ENCODE measurements at regions not wholly inside any gene's neighbourhood (a gene's known extent, or its start where the extent isn't known, plus 50 kb on each side); places are given as distances from the start of the nearest gene placed in this dataset.

DNA sequence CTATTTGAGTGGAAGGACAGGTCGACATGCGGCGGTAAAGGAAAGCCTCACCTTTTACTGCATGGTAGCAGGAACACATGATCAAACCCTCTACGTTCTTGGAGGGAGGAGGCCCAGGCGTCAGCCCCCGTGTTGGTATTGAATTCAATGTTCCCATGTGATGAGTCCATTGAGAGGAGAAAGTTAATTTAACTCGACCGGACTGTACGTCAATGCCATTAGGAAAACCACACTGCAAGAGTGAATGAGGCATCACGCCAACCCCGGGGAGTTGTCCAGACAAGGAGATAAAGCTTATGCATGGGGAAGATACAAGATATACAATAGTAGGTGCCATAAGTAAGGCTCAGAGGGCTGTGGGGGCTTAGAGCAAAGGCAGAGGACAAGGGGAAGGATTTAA, 213.9 kb upstream of the ECI2 start:
- TF ChIP-seq, protein P1, sequence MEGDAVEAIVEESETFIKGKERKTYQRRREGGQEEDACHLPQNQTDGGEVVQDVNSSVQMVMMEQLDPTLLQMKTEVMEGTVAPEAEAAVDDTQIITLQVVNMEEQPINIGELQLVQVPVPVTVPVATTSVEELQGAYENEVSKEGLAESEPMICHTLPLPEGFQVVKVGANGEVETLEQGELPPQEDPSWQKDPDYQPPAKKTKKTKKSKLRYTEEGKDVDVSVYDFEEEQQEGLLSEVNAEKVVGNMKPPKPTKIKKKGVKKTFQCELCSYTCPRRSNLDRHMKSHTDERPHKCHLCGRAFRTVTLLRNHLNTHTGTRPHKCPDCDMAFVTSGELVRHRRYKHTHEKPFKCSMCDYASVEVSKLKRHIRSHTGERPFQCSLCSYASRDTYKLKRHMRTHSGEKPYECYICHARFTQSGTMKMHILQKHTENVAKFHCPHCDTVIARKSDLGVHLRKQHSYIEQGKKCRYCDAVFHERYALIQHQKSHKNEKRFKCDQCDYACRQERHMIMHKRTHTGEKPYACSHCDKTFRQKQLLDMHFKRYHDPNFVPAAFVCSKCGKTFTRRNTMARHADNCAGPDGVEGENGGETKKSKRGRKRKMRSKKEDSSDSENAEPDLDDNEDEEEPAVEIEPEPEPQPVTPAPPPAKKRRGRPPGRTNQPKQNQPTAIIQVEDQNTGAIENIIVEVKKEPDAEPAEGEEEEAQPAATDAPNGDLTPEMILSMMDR (conservative IDR thresholded peaks at IDR 0.05; ENCODE audit: low read depth in 2 of 2), result no peak
- no peak for TF ChIP-seq STAT1 (IDR thresholded peaks at IDR 0.05; ENCODE audit: unreplicated experiment)
- TF ChIP-seq POLR2AphosphoS5 (IDR thresholded peaks at IDR 0.05; ENCODE audit: low read depth), result no peak
- no peak for TF ChIP-seq EZH2 (IDR thresholded peaks at IDR 0.05; ENCODE audit: low read depth, unreplicated experiment)

Measured in GM23338 (cell line).